GM06990 (cell line): ENCODE measurements at regions not wholly inside any gene's neighbourhood (a gene's known extent, or its start where the extent isn't known, plus 50 kb on each side); places are given as distances from the start of the nearest gene placed in this dataset.

Experiments used
- DNase-seq: peaks from one replicate; pipeline ENCODE4 v3.0.0-alpha.2; 2011; ENCODE audit not compliant: insufficient read length; ENCODE audit errors: extremely low read depth
- H3K27me3 ChIP-seq: replicated peaks from 2 replicates; pipeline ENCODE4 v1.6.0; 2011; ENCODE audit warnings: low read length; ENCODE audit not compliant: control insufficient read depth, insufficient read depth
- H3K36me3 ChIP-seq: 2 replicates; pipeline ENCODE4 v1.5.1; 2011; ENCODE audit warnings: low read length; ENCODE audit not compliant: control insufficient read depth, insufficient read depth
- H3K4me3 ChIP-seq: replicated peaks from 2 replicates; pipeline ENCODE4 v1.5.1; 2011; ENCODE audit warnings: low read depth, mild to moderate bottlenecking, control low read depth, low read length
- TF ChIP-seq, protein P1 (sequence below): IDR thresholded peaks from 2 replicates; pipeline ENCODE4 v1.5.1; 2011; ENCODE audit warnings: low read length, control low read depth, mild to moderate bottlenecking, inconsistent platforms; ENCODE audit not compliant: insufficient read depth, poor library complexity, severe bottlenecking

DNA sequence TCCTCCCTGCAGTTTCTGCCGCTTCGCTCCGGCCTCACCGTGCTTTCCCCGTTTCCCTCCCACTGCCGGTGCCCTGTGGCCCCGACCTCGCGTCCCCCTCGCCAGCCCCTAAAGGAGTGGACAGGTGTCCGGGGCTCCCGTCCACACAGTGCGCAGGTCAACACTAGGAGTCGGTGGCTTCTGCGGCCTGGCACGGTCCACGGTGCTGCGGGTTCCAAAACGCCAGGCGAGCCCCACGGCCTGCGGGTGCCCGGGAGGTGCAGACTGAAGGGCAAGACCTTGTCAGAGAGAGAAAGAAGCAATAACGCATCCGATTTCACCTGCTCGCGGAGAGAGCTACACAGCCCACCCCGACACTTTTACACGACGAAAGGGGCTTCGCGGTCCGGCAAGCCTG lies 588.7 kb upstream of the SALL3 start:
- H3K27me3 ChIP-seq, result no peaks in the 10 kb centered on the region
- no peaks in the 10 kb centered on the region for H3K36me3 ChIP-seq
- TF ChIP-seq, protein P1, sequence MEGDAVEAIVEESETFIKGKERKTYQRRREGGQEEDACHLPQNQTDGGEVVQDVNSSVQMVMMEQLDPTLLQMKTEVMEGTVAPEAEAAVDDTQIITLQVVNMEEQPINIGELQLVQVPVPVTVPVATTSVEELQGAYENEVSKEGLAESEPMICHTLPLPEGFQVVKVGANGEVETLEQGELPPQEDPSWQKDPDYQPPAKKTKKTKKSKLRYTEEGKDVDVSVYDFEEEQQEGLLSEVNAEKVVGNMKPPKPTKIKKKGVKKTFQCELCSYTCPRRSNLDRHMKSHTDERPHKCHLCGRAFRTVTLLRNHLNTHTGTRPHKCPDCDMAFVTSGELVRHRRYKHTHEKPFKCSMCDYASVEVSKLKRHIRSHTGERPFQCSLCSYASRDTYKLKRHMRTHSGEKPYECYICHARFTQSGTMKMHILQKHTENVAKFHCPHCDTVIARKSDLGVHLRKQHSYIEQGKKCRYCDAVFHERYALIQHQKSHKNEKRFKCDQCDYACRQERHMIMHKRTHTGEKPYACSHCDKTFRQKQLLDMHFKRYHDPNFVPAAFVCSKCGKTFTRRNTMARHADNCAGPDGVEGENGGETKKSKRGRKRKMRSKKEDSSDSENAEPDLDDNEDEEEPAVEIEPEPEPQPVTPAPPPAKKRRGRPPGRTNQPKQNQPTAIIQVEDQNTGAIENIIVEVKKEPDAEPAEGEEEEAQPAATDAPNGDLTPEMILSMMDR, result no peak
- H3K4me3 ChIP-seq, result no peak overlapping the region
- no peak for DNase-seq

GRCh38 chr18:78393086-78393862 lies 586.3 kb upstream of the SALL3 start:
- no peaks in the 10 kb centered on the region for H3K36me3 ChIP-seq
- H3K4me3 ChIP-seq, result no peak overlapping the region
- no peaks in the 10 kb centered on the region for H3K27me3 ChIP-seq
- TF ChIP-seq, protein P1, result no peak
- no peak for DNase-seq

- H3K4me3 ChIP-seq, result no peak overlapping the region
- DNase-seq, result no peak
- no peaks in the 10 kb centered on the region for H3K36me3 ChIP-seq
- no peaks in the 10 kb centered on the region for H3K27me3 ChIP-seq
- TF ChIP-seq, protein P1, result no peak
Measured at GRCh38 chr18:78396077-78396476, 583.5 kb upstream of the SALL3 start.

DNA sequence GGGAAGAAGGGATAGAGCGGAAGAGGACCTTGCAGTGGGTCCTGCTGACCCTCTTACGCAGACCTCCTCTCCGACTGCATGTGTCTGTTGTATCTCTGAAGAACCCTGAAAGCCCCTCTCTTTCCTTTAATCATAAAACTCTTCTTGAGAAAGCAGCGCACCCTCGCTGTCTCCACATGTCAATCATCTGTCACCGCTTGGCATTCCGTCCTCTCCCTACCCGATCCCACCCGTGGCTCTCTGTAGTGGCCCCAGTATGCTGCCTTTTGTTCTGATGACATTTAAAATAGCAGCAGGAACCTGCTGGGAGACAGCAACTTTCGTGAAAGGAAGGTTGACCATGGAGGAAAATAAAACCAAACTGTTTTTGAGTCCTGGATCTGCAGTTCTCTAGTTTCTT lies 582.9 kb upstream of the SALL3 start:
- H3K36me3 ChIP-seq, result no peaks in the 10 kb centered on the region
- H3K27me3 ChIP-seq, result no peaks in the 10 kb centered on the region
- DNase-seq, result no peak

DNA sequence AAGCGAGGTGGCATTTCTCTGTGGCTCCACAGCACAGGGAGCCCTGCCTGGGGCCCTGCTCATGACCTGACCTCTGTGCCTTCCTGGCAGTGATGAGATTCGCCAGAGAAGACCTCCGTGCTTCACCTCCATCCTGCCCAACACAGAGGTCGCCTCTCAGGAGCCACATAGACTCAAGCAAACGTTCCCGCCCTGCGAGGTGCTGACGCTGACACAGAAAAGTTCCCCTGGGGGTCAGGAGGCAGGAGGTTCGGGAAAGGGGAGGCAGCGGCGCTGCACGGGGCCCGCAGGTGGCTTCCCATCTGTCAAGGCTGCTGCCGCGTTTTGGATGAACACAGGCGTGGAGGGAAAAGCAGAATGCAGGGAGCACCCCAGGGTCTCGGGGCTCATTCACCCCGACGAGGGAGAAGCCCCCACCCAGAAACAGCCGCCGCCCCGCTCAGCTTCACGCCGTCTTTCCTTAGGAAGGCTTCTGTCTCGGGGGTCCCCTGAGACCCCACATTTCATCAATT lies 579.6 kb upstream of the SALL3 start:
- Histone ChIP-seq H3K36me3 (no peaks in the 10 kb centered on the region), H3K4me3 (no peak overlapping the region), H3K27me3 (no peaks in the 10 kb centered on the region)
- TF ChIP-seq, protein P1, result no peak
- DNase-seq, result no peak

More for the DNA sequence above, 582.9 kb upstream of the SALL3 start:
- no peak overlapping the region for H3K4me3 ChIP-seq
- TF ChIP-seq, protein P1, result no peak
